HG03439 (cell line): ENCODE measurements at regions not wholly inside any gene's neighbourhood (a gene's known extent, or its start where the extent isn't known, plus 50 kb on each side); places are given as distances from the start of the nearest gene placed in this dataset.
A peak's percentile ranks its signal among the peaks of the same experiment; 100 is the strongest.
"Not testable (repeated sequence)": the region's sequence is repeated elsewhere in the genome, so short reads cannot be mapped to it uniquely, and the experiment has no call there.

Experiments
- ATAC-seq: cut with Tn5 transposase; IDR thresholded peaks from one replicate; pipeline ENCODE4 v1.9.1; 2021; ENCODE audit warnings: mild to moderate bottlenecking, moderate library complexity; ENCODE audit not compliant: unreplicated experiment

GRCh38 chr15:83335542-83335941 lies 51.1 kb upstream of the BNC1 start:
- not testable (repeated sequence) for ATAC-seq

GRCh38 chr15:83339396-83339795 lies 54.9 kb upstream of the BNC1 start:
- ATAC-seq: no peak

- no peak for ATAC-seq
These were observed 55.6 kb upstream of the BNC1 start for GRCh38 chr15:83340087-83340486.

- no peak for ATAC-seq
These were observed 61.9 kb upstream of the BNC1 start for GRCh38 chr15:83346342-83346741.

- no peak for ATAC-seq
These were observed 67.7 kb upstream of the BNC1 start for GRCh38 chr15:83352119-83352518.

GRCh38 chr15:83356501-83357399 lies 72.3 kb upstream of the BNC1 start:
- no peak for ATAC-seq

GRCh38 chr15:83358972-83359564 lies 74.6 kb upstream of the BNC1 start:
- ATAC-seq: no peak

- ATAC-seq: no peak
These were observed 78.2 kb upstream of the BNC1 start for GRCh38 chr15:83362706-83363105.

GRCh38 chr15:83364501-83364900 lies 80.0 kb upstream of the BNC1 start:
- ATAC-seq: no peak

GRCh38 chr15:83365370-83365938 lies 81.0 kb upstream of the BNC1 start:
- no peak for ATAC-seq

GRCh38 chr15:83372434-83372891 lies 74.7 kb upstream of the SH3GL3 start:
- no peak for ATAC-seq

GRCh38 chr15:83378921-83379578 lies 68.1 kb upstream of the SH3GL3 start:
- no peak for ATAC-seq

GRCh38 chr15:83379579-83379959 lies 67.6 kb upstream of the SH3GL3 start:
- ATAC-seq: no peak

GRCh38 chr15:83380059-83380458 lies 67.1 kb upstream of the SH3GL3 start:
- no peak for ATAC-seq

GRCh38 chr15:83380682-83381081 lies 66.5 kb upstream of the SH3GL3 start:
- ATAC-seq: peak; percentile 66

GRCh38 chr15:83383608-83384139 lies 63.5 kb upstream of the SH3GL3 start:
- not testable (repeated sequence) for ATAC-seq

GRCh38 chr15:83396101-83396500 lies 51.0 kb upstream of the SH3GL3 start:
- no peak for ATAC-seq
